ELF-1 (cell line): ENCODE measurements at regions not wholly inside any gene's neighbourhood (a gene's known extent, or its start where the extent isn't known, plus 50 kb on each side); places are given as distances from the start of the nearest gene placed in this dataset.
"Not testable (repeated sequence)": the region's sequence is repeated elsewhere in the genome, so short reads cannot be mapped to it uniquely, and the experiment has no call there.

Source experiments
- DNase-seq: peaks from one replicate; pipeline ENCODE4 v3.0.0-alpha.2; 2016; ENCODE audit warnings: low read depth, low spot score

DNA sequence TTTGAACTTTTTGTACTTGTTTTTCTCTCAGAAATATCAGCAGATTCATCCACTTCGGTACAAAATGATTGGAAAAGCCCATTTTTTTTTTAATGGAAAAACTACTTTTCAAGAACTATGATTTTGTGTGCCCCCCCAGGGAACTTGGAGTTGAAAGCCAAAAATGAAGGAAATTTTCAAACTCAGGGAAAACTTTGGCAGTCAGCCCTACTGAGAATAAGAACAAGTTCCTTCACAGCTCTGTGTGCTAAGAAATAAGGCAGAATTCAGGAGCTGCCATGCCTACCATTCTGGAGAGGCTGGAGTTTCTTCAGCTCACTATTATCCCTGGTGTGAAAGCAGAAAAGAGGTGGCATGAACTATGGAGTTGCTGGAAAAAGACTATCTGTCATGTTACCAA lies 226.0 kb upstream of the SLC35G4 start:
- DNase-seq, result no peak

DNA sequence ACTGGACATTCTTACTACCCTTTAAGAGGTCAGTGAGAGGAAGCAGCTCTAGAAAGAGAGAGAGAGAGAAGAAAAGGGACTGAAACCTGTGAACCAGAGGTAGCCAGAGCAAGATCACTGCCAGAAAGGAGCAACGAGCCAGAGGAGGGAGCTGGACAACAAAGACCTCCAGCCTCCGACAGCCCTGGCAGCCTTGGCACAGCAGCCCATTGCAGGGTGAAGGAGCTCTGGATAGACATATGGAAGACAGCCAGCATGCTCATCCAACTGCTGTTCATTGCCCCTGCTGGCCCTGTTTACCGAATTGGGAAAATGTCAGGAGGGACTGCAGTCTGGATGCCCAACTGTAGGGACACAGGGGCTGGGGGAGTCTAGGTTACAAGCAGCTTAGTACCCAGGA lies 228.4 kb upstream of the SLC35G4 start:
- no peak for DNase-seq

DNA sequence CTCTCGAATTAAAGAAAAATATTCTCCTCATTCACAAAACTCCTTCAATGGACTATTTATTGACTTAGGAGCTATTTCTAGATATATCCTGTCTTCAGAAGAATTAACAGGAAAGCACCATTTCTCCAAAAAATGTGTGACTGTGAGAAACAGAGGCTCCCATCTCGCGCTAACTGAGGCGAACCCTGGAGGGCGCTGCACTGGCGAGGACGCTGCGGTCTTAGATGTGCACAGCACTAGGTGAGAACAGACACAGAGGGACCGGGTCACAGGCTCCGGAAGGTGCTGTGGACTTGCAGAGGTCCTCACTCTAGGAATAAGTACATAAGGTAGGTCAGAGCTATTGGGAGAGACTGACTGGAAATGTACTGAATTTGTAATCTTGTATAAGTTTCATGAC lies 229.7 kb upstream of the SLC35G4 start:
- no peak for DNase-seq

DNA sequence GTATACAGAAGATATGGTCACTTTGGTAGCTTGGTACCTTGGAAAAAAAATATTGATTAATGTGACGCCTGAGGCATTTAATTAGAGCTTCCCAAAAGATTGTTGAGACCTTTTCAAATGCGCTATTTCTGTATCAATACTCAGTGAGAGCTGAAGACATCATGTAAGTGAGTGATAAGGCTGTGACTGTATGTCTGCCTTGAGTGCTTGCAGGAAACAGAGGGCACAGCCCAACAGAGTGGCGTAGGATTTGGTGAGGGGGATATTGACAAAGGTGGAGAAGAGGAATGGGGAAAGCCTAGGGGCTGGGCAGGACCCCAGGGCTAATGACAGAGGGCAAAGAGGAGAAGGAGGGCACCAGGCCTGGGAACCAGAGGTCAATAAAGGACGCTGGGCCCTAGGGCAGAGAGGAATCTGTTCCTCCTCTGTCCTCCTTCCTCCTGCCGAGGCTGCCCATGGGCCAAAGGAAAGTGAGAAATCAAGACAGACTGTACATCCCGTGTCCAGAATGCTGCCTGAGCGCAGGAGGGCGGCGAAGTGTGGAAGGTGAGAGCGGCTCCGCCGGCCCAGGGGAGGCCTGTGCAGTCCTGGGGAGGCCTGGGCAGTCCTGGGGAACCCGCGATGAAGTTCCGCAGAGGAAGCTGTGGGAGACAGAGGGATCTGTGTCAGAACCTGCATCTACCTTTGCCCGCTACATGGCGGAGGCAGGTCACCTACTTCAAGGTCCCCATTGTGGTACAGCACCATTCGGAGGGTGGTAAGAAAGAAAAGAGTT lies 228.6 kb upstream of the PIEZO2 start:
- no peak for DNase-seq

DNA sequence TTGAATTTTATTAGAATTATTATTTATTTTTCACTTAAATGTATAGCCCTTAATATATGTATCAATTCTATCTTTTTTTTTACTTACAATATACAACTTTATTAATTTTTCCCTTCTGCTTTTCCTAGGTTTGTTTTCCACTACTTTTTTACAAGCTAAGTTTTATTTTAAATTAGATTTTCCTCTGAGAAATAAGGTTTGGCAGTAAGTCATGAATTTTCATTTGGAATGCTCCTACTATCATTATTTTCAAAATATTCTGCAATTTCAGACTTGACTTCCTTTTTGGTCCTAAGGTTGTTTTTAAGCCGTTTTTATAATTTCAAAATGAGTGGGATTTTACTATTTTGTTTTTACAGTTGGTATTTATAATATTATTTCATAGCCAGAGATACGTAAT lies 222.8 kb upstream of the PIEZO2 start:
- DNase-seq, result no peak

DNA sequence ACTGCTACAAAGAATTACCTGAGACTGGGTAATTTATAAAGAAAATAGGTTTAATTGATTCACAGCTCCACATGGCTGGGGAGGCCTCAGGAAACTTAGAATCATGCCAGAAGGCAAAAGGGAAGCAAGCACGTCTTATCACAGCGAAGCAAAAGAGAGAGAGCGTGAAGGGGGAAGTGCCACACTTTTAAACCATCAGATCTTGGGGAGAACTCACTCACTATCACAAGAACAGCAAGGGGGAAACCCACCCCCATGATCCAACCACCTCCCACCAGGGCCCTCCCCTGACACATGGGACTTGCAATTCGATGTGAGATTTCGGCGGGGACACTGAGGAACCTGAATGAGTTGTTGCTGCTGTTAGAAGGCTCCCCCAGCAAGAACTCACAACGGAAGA lies 220.2 kb upstream of the PIEZO2 start:
- no peak for DNase-seq

DNA sequence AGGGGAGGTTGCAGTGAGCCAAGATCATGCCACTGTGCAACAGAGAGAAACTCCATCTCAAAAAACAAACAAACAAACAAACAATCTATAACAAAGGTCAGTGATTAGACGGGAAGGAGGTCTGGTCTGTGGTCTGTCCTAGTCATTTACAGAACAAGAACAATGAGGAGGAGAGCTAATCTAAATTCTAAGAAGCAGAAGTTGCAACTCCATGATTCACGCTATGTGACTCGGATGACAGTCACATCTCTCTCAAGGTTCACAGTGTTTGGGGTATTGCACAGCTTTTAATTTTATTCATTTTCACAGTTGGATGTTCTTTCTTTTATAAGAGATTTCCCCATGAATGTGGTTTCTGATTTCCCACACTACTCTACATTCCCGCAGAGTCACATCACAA lies 218.7 kb upstream of the PIEZO2 start:
- DNase-seq, result no peak

DNA sequence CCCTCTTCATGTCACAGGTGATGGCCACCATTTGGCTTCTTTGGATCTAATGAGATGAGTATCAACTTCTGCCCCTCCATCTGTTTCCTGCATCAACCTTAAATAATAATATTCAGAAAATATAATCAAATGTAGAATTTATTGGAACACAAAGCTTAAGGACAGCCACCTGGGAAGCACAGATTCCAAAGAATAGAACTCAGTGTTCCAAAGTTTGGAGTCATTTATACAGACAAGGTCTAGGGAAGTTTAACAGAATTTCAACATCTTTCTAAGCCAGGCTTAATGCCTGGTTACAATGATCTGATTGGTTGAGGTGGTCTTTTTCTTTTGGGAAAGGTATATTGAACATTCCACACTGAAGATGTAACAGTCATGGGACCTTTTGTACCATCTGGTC lies 218.0 kb upstream of the PIEZO2 start:
- DNase-seq, result no peak

DNA sequence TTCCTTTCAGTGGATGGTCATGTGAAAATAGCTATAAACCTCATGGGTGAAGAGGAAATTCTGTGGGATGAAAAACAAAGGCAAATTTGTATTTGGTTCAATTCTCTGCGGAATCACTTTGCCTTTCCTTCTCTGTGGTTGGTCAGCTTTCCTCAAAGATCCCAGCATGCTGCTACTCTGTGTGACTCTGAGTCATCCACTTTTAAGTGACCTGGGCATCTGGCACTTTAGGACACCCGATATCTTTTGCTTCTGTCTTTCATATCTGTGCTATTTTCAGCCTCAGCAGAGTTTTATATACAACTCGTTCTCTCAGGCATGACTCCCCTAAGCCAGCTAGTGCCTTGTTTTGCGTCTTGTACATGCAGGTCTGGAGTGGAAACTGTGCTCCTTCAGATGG lies 217.0 kb upstream of the PIEZO2 start:
- DNase-seq, result no peak

DNA sequence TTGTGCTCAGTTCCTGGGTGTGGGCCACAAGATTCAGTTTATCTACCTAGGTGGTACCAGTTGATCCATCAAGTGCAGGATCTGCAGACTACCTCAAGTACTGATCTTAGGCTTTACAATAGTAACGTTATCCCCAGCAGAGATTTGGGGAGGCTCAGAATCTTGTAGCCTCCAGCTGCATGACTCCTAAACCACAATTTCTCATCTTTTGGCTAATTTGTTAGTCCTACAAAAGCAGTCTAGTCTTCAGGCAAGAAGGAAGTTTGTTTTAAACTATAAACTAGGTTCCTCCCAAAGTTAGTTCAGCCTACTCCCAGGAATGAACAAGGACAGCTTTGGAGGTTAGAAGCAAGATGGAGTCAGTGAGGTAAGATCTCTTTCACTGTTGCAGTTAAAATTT lies 213.5 kb upstream of the PIEZO2 start:
- DNase-seq, result no peak

DNA sequence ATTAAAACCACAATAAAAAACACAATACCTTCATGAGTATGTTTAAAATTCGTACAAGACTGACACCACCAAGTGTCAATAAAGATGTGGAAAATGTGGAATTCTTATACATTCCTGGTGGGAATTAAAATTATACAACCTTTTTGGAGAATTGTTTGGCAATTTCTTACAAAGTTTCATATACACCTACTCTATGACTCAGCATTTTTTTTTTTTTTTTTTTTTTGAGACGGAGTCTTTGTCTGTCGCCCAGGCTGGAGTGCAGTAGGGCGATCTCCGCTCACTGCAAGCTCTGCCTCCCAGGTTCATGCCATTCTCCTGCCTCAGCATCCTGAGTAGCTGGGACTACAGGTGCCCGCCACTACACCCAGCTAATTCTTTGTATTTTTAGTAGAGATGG lies 212.5 kb upstream of the PIEZO2 start:
- DNase-seq, result not testable (repeated sequence)

DNA sequence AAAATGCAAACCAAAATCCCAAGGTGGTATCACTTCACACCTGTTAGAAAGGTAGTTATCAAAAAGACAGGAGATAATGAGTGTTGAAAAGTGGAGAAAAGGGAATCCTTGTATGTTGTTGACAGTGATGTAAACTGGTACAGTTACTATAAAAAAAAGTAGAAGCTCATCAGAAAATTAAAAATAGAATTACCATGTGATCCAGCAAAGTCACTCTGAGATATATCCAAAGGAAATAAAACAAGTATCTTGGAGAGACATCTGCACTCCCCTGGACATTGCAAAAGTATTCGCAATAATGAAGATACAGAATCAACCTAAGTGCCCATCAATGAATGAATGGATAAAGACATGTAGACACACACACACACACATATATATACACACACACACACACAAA lies 208.3 kb upstream of the PIEZO2 start:
- no peak for DNase-seq

DNA sequence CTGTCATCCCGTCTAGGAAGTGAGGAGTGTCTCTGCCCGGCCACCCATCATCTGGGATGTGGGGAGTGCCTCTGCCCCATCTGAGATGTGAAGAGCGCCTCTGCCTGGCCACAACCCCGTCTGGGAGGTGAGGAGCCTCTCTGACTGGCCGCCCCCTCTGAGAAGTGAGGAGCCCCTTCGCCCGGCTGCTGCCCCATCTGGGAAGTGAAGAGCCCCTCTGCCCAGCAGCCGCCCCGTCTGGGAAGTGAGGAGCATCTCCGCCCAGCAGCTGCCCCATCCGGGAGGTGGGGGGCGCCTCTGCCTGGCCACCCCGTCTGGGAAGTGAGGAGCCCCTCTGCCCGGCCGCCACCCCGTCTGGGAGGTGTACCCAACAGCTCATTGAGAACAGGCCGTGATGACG lies 195.2 kb upstream of the PIEZO2 start:
- not testable (repeated sequence) for DNase-seq

DNA sequence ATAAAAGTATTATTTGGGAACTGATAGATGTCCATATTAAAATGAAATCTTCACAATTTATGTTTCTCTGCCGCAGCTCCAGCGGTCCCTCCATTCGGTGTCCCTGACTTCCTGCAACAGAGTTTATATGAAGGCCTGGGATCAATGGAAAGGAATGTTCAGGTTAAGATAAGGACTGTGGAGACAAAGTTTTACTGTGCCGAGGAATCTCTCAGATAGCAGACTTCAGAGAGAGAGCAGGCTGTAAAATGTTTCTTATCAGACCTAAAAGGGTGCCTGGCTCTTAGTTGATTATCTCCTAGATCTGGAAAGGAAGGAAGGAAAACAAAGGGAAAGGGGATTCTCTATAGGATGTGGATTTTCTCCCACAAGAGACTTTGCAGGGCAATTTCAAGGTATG lies 193.7 kb upstream of the PIEZO2 start:
- no peak for DNase-seq

DNA sequence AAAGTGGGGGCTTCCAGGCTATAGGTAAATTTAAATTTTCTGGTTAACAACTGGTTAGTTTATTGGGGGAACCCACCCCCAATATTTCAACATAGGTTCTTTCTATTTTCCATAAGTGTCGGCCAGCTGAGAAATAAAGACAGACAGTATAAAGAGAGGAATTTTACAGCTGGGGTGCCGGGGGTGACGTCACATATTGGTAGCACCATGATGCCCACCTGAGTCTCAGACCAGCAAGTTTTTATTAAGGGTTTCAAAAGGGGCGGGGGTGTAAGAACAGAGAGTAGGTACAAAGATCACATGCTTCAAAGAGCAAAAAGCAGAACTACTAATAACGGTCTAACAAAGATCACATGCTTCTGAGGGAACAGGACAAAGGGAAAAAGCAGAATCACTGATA lies 192.7 kb upstream of the PIEZO2 start:
- not testable (repeated sequence) for DNase-seq

DNA sequence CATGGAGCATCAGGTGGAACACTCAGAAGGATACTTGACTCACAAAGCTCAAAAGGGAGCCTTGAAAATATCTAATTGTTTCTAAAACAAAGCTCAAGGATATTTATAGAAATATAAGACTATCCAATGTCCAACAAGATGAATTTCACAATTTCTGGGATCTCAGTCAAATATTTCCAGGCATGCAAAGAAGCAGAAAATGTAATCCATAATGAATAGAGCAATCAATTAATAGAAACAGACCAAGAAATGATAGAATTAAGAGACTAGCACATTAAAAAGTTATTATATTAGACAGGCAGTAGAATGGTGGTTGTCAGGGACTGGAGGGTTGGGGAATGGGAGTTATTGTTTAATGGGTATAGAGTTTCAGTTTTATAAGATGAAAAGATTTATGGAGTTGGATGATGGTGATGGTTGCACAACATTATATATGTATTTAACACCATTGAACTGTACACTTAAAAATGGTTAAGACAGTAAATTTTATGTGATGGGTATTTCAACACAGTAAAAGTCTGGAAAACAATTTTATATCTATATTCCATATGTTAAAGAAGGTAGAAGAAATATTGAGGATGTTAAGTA lies 189.9 kb upstream of the PIEZO2 start:
- DNase-seq, result no peak

DNA sequence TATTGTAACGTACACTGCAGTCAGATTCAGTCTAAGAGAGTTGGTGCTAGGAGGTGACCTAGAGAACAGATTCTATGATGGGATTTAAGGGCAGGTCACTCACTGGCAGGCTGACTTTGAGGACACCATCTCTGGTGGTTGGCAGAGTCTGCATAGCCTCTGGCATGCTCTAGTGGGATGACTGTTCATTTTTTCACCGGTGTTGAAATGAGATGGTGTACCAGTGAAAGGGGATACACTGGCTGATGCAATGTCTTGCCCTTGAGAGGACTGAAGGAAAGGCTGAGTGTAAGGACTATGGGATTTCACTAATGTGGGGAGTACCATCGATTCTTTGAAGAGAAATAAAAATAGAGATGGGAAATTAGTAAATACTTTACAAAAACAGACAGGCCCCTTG lies 186.9 kb upstream of the PIEZO2 start:
- no peak for DNase-seq

DNA sequence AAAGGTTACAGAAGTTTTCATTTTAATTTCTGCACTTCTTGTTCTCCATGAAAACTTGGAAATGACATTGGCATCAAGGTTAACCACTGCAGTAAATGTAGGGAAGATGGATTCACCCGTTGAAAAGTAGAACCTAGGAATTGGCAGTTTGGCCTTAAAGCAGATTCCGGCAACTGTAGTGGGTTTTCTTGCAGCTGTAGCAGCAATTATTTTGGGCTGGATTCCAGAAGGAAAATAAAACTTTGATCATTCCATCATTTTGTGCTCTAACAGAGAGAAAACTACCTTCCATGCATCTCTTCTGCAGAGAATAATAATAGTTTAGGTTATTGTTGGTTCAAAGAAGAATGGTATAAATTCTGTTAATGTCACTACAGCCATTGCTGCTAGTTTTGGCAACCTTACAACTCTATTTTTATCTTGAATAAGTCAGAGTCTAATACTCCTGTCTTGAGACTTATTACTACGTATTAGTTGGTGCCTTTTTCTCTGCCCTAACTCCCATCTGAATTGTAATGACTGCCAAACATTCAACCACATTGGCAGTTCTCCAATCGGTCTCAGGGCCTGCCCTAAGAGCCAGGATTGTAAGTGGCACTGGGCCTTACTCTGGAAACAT lies 178.1 kb upstream of the PIEZO2 start:
- DNase-seq, result no peak

DNA sequence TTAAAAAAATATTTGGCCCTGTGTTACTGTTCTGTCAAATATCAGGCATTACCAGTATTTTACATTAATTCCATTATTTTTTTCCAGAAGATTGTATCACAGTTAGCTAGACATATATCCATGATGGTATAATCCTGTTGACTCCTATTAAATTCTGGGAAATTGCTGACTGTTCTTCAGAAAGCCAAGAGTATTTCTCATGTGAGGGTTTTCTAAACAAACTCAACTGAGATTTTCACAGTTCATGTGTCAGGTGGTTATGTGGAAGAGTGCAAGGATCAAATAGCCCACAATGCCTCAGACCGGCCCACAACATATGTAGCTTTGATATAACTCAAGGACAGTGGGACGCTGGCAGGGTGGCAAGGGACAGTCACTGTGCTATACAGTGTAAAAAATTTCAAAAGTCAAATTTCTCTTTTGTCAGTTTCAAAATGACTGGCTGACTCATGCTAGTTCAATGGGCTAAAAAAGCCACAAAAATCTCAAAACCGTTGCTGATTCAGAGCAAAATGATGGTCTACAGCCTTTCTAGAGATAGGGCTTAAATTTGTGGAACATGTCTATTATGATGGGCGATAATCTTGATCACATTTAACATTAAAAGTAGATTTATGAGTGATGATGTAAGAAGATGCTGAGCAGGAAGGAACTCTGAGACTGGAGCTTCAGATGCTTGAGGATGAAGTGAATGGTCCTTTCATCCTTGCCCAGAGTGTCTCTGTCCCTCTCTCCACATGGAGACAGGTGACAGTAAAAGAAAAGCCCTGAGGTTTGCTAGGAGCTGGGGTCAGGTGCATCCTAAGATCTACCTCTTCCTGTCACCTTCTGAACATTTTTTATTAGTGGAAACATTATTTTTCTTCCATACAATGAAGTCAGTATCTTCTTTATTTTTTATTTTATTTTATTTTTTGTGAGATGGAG lies 175.8 kb upstream of the PIEZO2 start:
- DNase-seq, result no peak

DNA sequence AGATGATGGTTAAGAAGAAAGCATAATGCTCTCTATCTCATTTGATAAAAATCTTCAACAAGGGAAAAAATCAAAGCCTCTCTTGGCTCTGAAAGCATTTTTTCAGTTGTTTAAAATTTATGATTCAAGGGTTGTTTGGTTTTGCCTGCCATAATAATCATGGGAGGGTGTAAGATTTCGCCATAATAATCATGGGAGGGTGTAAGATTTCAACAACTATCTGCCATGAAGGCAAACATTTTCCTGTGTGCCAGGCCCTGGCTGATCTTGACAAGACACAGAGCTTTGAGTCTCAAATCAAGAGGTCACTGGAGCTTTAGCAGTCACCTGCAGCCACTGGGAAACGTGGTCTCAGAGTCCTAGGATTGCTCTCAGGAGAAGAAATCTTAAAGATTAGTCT lies 175.1 kb upstream of the PIEZO2 start:
- DNase-seq, result no peak

DNA sequence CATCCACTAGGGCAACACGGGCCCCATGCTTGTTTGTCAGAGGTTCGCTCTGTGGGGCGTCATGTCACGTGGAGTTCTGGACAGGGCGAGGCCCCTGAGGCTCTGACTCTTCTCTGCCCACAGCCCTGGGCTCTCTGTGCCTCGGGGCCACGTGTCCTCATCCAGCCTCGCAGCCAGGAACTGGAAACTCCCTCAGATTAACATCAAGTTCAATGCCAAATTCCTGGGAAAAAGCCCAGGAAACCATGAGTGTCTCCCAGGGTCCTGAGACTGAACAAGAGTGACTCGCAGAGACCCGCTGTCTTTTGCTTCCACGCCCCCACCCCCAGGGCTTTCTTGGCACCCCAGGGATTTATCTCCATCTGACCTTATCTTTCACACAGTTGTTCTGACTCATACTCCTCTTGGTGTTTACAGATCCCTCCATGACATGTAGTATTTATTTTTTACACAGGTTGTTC lies 174.0 kb upstream of the PIEZO2 start:
- DNase-seq, result peak; percentile 58

DNA sequence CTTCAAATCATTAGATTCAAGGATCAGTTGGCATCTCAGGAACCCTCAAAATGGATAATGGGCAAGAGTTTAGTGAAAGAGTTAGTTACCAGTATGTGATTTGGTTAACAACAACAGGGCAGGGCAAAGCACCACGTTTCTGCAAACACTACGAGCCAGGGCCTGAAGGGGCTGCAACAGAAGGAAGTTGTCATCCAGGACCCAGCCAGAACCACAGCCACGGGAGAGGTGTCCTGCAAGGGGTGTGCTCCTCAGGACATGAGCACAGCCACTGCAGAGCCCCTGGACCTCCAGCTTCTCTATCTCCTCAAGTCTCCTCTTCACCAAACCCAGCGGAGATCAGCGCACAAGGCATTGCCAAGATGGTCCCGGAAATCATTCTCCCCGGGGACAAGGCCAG lies 173.3 kb upstream of the PIEZO2 start:
- peak; percentile 33 for DNase-seq
